GM18511 (cell line): ENCODE measurements at regions not wholly inside any gene's neighbourhood (a gene's known extent, or its start where the extent isn't known, plus 50 kb on each side); places are given as distances from the start of the nearest gene placed in this dataset.
"Not testable (repeated sequence)": the region's sequence is repeated elsewhere in the genome, so short reads cannot be mapped to it uniquely, and the experiment has no call there.

Source experiments
- ATAC-seq: cut with Tn5 transposase; IDR thresholded peaks from one replicate; pipeline ENCODE4 v1.9.1; 2021; ENCODE audit warnings: mild to moderate bottlenecking, moderate library complexity; ENCODE audit not compliant: unreplicated experiment

DNA sequence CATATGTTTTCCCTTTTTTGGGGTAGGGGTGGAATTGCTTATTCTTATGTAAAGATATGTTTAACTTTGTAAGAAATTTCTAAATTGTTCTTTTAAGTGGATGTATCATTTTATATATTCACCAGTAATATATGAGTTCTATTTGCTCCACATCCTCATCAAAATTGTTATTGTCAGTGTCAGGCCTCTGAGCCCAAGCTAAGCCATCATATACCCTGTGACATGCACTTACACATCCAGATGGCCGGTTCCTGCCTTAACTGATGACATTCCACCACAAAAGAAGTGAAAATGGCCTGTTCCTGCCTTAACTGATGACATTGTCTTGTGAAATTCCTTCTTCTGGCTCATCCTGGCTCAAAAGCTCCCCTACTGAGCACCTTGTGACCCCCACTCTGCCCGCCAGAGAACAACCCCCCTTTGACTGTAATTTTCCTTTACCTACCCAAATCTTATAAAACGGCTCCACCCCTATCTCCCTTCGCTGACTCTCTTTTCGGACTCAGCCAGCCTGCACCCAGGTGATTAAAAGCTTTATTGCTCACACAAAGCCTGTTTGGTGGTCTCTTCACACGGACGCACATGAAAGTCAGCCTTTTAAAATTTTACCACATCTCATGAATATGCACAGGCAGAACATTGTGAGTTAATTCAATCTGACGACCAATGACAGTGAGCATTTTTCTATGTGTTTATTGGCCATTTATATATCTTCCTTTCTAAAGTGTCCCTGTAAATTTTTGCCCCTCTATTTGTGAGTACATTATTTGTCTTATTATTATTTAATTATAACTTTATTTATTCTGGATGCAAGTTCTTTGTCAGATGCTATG, 176.8 kb downstream of the CDC14C start:
- not testable (repeated sequence) for ATAC-seq

DNA sequence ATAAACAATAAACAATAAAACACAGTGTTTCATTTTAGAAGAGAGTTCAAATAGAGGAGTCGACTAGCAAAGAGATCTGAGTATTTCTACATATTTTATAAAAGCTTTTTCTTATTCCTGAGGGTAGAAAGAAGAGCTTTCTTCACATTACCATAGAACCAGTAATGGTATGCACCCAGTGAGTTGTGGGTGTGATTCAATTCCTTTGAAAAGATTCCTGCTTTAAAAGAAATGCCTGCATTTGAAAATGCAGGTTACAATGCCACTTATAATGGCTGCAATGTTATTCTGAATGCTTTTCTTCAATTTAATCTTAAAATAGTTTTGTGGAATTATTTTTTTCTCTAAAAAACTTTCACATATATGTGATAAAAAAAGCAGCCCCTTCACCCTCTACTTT, 178.1 kb downstream of the CDC14C start:
- no peak for ATAC-seq

DNA sequence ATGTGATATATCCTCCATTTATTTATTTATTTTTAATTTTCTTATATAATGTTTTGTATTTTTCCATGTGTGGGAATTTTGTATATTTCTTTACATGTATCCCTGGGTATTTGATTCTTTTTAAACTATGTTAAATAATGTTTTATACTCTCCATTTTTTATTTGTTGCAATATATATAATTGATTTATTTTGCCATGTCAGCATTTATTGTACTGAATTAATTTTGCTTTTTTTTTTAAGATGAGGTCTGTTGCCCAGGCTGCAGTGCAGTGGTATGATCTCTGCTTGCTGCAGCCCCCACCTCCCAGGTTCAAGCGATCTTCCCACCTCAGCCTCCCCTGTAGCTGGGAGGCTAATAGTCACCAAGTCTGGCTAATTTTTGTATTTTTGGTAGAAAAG, 187.4 kb downstream of the CDC14C start:
- no peak for ATAC-seq

DNA sequence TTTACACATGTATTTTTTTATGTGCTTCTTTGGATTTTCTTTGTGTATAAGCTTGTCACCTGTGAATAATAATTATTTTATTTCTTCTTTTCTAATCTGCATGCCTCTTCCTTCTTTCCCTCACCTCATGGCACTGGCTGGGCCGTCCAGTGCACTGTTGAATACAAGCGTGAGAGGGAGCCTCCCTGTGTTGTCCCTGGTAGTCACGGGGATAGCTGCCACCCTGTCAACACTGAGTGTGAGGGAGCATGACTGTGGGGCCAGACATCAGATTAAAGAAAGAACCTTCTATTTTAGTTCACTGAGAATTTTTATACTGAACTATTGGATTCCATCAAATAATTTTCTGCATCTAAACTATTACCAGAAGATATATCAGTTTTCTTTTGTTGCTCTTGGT, 187.9 kb downstream of the CDC14C start:
- ATAC-seq = no peak

DNA sequence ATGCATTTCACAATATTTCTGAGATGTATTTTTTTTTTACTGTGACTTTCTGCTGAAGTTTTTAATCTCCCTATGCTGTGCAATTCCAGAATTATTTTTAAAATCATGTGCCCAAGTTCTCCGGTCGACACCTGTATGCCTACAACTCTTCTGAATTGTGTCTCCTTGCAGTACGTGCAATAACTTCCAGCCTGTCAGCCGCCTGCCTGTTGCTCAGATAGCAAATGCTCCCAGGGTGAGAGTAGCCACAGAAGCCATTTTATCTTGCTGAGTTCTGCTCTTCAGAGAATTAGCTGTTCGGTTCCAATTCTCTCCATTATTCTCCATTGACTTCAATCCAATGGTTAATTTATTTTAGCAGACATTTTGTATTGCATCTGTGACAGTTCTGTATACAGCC, 188.3 kb downstream of the CDC14C start:
- ATAC-seq = no peak

DNA sequence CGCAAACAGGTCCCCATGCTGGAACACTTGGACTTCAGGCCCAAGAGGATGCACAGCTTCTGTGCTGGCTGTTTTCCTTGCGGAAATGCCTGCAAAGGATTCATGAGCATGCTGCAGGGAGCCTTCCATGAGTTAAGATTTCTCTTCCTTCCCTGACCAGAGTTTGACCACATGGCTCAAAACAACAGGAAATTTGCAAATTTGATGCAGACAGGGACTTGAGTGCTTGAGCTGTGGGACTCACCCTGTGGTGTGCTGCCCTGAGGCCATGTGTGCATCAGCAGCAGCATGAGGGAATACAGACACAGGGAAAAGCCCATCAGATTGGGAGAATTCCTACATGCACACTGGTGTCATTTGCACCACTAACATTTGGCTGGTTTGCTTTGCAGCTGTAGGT, 195.4 kb downstream of the CDC14C start:
- ATAC-seq = no peak

DNA sequence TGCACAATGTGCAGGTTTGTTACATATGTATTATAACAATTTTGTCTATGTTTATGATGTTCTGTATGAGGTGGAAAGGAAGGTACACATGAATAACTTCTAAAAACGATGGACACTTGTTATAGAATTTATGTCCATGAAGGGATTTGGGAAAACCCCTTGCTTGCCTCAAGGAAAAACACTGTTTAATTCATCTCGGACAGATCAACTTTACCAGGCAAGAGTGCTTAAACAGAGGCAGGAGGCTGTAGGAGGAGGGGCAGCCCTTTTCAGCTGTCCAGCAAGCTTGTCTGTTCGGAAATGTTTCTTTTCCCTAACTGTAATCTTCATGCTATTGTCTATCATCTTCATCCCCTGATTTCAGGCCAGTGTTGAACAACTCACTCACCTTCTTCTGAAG, 200.9 kb downstream of the CDC14C start:
- ATAC-seq = no peak

DNA sequence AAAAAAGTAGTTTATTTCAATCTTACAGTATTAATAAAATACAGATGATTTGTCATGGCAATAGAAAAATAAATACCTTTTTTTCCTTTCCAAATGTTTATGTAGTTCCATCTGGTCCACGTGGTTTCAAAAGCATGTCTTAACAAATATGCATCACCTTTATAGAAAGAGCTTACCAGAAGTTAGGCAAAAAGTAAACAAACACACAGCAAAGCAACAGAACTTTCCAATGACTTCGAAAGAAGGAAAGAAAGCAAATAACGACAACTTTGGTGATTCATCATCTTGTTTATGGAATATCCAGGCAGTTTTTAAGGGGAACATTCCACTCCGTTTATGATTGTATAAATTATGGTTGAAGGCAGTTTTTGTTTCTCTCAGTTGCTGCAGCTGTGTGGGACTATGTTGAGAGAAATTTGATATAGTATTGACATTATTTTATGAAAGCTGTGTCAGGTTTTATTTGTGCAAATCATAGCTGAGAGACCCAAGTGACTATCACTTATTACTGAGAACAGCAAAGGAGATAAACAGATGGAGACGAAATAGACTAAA, 203.1 kb downstream of the CDC14C start:
- no peak for ATAC-seq

DNA sequence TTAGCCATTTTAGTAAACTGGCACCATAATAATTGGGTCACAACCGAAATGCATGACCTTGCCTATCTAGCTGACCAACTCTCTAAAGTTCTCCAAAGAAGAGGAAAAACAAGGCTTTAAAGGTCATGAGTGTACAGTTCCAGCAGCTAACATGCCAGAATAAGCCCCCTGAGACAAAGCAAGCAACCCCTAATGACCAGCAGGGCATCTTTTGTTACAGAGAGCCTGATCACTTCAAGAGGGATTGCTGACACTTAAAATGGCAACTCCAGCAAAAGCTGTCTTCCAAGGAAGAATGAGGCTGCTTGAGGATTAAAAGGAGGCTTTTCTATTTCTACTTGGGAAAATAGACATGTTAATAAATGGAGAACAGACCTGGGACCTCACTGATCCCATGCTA, 213.6 kb downstream of the CDC14C start:
- ATAC-seq = no peak

DNA sequence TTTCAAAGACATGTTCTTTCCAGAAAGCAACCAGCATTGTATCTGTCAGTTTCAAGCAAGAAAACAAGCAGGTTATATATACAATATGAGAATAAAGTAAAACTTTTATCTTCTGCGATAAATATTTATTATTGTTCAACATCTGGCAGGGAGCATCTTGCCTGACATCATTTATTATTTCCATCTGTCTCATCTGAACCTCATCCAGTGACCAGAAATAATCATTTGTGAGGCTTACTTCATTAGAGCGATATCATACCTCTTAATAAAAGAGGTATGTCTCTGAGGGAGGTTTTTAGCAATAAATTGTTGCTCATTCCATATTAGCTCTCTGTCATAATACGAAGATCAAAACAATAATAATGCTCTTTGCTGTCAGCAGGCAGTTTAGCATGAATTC, 226.1 kb downstream of the CDC14C start:
- no peak for ATAC-seq

DNA sequence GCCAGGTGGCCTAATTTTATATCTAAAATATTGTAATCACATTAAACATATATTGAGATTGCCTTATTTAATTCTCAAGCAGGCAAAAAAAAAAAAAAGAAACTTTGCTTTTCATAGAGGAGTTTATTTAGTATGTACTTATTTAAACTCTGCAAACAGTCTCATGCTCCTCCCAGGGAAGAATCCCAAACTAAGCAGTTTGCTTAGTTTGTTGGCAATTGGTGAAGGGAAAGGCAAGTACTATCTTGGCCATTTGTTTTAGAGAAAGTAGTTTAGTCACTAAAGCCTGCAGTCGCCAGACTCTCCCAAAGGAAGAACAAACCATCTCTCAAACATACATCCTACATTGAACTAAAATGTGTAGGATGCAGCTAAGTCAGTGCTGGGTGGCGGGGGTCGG, 226.8 kb downstream of the CDC14C start:
- no peak for ATAC-seq

DNA sequence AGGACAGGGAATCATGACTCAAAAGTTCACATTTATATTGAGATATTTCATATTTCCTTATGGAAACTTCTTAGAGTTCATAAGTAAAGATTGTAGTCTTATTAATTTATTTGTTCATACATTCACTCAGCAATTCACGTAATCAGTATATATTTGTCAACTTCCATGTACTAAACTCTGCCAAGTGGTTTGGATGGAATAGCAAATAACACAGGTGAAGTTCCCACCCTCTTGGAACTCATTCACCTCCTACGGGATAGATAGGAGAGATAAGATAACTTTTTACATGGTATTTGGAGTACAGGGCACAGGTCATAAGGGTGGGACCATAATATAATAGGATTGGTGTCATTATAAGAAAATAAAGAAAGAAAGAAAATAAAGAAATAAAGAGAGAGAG, 234.0 kb downstream of the CDC14C start:
- ATAC-seq = no peak

DNA sequence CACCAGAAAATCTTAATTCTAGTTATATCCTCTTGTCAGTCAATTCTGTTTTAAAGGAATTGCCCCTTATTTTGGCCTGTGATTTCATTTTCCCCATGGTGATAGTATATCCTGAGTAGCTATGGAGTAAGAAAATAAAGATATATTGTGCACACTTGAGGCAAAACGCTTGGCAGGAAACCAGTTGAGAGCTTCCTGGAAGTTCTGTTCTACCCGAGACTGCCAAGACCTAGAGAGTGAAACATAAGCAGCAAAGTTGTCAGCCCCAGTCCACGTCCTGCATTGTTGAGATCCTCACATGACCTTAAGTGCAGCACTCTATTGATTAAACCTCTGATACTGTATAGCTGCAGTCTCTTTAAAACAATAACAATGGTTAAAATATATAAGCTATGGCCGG, 235.2 kb downstream of the CDC14C start:
- ATAC-seq = no peak

DNA sequence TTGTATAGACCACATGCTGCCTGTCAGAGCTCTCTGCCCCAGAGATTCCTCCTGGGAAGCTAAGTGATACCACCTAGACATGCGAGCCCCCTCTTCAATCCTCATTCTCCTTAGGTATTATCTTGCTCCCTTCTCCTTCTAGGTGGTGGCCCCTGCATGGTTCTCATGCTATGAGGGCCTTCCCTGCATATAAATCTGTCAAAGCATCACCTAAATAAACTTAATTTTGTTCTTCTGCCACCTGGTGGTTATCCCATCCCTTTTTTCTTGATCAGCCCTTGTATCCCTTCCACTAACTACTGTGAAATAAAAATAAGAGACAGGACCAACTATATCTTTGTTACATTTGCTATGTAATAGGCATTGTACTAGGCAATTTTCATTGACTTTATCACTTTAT, 242.1 kb downstream of the CDC14C start:
- no peak for ATAC-seq

DNA sequence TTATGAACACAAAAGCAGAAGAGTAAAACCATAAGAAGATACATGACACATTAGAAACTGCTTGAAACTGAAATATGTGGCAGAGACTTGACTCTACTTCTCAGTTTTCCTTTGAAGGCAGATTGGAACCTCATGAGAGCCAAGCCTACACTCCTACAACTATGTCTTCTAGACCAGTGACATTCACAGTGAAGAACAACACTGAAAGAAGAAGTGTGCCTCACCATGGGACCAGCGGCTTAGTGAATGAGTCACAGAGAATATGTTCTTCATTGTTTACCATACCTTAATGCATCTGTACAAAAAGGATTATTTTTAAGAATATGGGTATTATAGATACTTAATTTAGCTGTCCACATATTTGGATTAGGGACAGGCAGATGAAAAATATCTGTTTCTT, 248.3 kb downstream of the CDC14C start:
- no peak for ATAC-seq

DNA sequence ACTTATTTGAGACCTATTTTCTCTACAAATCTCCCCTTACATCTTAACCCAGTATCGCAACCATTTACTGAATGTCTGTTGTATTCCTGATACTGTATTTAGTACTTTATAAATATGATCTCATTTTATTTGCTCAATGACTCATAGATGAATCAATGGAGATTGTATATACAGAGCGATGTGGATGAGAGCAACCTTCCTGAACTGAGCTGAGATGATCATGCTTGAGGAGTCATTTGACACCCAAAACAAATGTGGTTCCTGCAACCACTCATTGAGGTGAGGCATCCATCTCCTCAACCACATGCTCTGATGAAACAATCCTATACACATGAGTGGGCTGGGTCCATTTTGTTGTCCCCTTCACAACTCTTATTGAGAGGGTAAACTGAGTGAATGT, 250.0 kb downstream of the CDC14C start:
- no peak for ATAC-seq

DNA sequence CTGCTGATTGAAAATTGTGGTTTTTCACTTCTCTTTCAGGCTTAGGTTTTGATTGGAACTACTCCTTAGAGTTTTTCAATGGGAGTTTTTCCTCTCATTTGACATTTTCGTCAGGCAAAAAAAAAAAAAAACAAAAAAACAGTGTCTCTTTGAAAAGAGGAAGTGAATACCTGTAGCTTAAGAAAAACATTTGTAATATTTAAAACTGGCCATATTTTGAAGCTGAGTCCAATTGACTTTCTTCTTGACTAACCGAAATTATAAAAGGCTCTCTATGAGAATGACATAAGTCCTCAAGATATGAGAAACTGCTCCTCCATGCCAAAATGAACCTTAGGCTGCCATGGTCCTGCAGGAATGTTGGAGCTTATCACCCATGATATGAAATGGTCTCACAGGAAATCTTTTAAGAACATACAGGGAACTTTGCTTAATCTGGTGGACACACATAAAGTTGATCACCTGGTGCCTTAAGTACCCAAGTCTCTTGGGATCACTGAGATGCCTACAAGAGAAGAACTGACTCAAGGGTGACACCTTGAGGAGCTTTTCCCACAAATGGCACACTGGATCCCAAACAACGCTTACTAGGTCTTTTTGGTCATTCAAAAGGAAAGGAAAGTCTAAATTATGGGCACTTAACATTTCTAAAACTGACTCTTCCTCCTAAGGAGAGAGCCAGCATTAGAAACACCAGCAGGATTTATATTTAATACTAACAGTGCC, 263.4 kb downstream of the CDC14C start:
- no peak for ATAC-seq

DNA sequence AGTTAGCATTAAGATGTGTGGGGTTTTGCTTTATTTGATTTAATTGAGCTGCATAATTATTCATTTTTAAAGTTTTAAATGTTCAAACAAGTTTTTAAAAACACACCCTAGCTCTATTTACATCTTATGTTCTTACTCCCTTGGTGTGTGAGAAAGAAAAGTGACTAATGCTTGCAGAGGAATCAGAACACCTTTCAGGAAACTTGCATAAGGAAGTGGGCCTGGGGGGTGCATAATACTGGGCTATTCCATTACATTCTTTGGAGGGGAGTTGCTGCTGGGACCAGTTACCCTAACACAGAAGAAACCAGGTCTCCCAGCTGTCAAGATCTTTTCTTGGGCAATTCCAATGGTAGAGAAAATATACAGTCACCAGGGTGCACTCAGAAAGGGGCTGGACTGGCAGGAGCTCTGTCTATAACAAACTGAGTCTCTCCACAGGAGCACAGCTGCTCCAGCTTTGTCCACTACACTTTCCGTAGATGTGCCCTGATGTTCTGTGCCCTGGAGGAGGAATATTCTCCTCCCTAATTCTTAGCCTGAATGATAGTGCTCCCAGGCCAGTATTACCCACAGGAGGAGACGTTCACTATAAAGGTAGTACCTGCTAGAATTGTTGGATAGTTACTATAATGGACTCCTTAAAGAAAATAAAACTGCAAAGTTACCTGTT, 304.2 kb downstream of the CDC14C start:
- no peak for ATAC-seq

DNA sequence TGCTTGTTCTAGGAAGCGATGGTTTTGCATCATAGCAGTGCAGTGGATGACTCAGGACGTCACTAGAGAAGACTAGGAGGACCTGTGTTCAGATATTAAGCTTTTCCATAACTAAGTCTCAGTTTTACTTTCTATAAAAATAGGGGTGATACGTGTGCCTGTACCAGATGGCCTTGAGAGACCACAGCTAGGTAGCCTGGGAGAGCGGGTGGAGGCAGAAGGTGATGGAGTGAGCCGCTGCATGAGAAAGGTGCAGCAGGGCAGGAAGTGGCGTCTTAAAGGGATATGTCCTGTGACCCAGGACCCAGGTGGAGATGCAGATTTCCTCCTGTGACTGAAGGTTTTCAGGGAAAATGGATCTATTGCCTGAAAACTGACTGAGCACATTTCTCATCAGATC, 304.9 kb downstream of the CDC14C start:
- ATAC-seq = no peak

DNA sequence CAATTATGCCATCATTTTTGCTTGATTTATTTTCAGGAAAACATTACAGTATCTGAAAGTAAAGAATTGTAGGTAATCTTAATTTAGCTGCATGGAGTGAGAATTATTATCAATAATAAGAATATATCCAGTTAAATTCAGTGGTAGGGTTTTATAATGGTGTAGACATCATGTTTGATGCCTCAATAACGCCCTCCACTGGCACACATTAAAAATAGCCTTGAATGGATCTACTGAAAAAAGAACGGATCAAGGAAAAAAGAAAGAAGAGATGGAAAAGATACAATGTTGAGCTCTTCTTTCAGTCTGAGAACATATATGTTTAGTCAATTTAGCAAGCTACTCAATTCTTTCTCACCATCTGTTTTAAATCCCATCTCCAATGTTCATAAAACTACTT, 319.2 kb downstream of the CDC14C start:
- no peak for ATAC-seq

DNA sequence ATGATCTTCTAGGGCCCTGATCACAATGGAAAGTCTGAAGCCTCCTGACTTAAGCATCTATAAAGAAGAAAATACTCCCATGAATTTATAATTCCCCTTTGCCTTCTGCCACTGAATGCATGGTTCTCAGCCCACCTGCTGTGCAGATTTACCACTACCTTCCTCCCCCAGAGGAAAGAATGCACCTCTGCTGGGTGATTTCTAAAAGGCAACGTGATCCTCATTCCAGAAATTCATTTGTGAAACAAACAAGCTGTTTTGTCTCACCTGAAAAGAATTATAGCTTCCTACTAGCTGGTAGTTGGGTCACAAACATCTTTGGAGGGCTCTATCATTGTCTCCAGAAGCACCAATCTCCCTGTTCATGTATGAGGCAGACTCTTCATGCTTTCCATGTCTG, 320.2 kb downstream of the CDC14C start:
- ATAC-seq = no peak

DNA sequence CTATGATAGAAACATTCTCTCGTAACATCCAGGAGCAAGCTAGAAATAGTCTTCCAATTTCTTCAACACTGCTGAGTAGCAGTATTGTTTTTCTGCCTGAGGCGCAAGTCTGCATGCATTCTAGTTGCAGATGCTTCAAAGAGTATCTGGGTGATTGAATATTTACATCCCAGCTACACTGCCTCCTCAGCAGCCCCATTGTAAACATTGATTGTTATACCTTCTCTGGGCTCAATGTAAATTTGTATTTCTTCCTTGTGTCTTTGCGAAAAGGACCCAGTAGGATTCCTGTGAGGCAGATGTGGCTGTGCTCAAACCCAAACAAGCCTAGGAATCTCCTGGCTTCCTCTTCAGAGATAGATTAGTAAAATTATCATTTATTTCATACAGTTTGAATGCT, 320.7 kb downstream of the CDC14C start:
- no peak for ATAC-seq
